Transverse colon (tissue), 4 donors: ENCODE measurements at regions not wholly inside any gene's neighbourhood (a gene's known extent, or its start where the extent isn't known, plus 50 kb on each side); places are given as distances from the start of the nearest gene placed in this dataset.

Experiments used
- POLR2A ChIP-seq: fragments of 450-650 bp; IDR thresholded peaks from one replicate; pipeline ENCODE4 v1.6.1; 2016; ENCODE audit warnings: antibody characterized with exemption, mild to moderate bottlenecking, moderate library complexity
- POLR2AphosphoS5 ChIP-seq, 3 donors: sonication (generic); formaldehyde crosslinking; IDR thresholded peaks; one replicate each; pipeline ENCODE4 v1.6.1; 2016; ENCODE audit warnings: antibody characterized with exemption in 3 of 3
- TF ChIP-seq, protein P1 (sequence below), 5 experiments: fragments of 200-600 bp in 3 of 5; fragments of 450-650 bp in 2 of 5; sonication (generic) in 3 of 5; IDR thresholded peaks; 1 replicate in 2 of 5; 2 replicates in 3 of 5; pipeline ENCODE4 v1.5.1; 2016 to 2017; ENCODE audit warnings: antibody characterized with exemption in 5 of 5, inconsistent platforms in 3 of 5, mild to moderate bottlenecking in 2 of 5, moderate library complexity in 1 of 5

DNA sequence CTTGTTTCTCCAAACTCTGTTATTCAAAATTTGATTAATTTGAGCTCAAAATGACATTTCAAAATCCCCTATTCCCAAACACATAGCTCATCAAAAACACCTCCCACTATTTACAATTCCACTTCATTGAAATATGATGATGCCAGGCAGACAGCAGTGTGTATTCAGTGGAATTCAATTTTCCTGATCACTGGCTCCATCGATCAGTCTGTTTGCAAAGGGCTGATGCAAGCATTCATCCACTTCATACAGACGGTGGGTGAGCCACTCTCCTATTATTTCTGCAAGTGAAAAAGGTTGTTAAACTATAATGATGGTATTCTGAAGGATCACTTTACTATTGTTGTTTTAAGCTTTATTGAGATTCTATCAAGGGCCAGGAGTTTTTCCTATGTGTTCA is 90.7 kb downstream of the RTP4 start:
- TF ChIP-seq, protein P1, sequence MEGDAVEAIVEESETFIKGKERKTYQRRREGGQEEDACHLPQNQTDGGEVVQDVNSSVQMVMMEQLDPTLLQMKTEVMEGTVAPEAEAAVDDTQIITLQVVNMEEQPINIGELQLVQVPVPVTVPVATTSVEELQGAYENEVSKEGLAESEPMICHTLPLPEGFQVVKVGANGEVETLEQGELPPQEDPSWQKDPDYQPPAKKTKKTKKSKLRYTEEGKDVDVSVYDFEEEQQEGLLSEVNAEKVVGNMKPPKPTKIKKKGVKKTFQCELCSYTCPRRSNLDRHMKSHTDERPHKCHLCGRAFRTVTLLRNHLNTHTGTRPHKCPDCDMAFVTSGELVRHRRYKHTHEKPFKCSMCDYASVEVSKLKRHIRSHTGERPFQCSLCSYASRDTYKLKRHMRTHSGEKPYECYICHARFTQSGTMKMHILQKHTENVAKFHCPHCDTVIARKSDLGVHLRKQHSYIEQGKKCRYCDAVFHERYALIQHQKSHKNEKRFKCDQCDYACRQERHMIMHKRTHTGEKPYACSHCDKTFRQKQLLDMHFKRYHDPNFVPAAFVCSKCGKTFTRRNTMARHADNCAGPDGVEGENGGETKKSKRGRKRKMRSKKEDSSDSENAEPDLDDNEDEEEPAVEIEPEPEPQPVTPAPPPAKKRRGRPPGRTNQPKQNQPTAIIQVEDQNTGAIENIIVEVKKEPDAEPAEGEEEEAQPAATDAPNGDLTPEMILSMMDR (IDR thresholded peaks at IDR 0.05): no peak
- no peak for TF ChIP-seq POLR2A
- no peak for TF ChIP-seq POLR2AphosphoS5 (IDR thresholded peaks at IDR 0.05)
